ENCODE measurements at regions not wholly inside any gene's neighbourhood (a gene's known extent, or its start where the extent isn't known, plus 50 kb on each side); places are given as distances from the start of the nearest gene placed in this dataset.
"Not testable (repeated sequence)": the region's sequence is repeated elsewhere in the genome, so short reads cannot be mapped to it uniquely, and the experiment has no call there.

DNA sequence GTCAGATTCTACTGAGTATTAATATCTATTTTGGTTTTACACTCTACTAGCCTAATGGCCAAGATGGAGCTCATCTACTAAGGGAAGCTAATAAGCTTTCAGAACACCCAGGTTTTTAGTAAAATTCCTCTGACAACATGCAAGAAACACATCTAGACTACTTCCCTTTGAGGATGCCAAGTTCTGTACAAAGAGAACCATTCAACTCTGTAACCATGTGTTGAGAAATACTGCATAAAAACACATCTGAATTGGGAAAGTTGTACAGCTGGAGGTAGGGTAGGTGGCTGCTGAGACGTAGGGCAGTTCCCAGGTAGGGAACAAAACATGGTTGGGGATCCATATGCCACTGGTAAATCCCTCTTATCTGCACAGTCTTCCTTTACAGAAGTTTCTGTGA, 66.2 kb downstream of the SC5D start:
- Mint-ChIP-seq H3K4me3 (no peak overlapping the region), H3K36me3 (no peaks in the 10 kb centered on the region), H3K27ac (no peak overlapping the region), H3K27me3 (peaks cover 4% of the 10 kb centered on the region in 2 donors), H3K9me3 (no peaks in the 10 kb centered on the region), H3K4me1 (no peaks in the 10 kb centered on the region)
- H3K4me3 ChIP-seq (ENCODE audit: low read length), result no peak overlapping the region
- H3K4me1 ChIP-seq (ENCODE audit: insufficient read depth, low read length), result no peaks in the 10 kb centered on the region
- ChIA-PET POLR2A (no interaction called here), CTCF (interaction anchor here (0.8 to 1.4 kb wide), 3 partner anchors 9 to 28 kb away, joined by 3 to 5 read pairs (median 3); no protein-coding TSS in a partner anchor)
- H3K27ac ChIP-seq (ENCODE audit: low read depth, low read length), result no peak overlapping the region
- no peaks in the 10 kb centered on the region for H3K27me3 ChIP-seq (ENCODE audit: insufficient read depth, low read length, poor library complexity, severe bottlenecking)
- no peaks in the 10 kb centered on the region for H3K36me3 ChIP-seq (ENCODE audit: insufficient read depth, low read length)
- no peaks in the 10 kb centered on the region for H3K9me3 ChIP-seq (ENCODE audit: low read length)
- DNase-seq, result no peak

DNA sequence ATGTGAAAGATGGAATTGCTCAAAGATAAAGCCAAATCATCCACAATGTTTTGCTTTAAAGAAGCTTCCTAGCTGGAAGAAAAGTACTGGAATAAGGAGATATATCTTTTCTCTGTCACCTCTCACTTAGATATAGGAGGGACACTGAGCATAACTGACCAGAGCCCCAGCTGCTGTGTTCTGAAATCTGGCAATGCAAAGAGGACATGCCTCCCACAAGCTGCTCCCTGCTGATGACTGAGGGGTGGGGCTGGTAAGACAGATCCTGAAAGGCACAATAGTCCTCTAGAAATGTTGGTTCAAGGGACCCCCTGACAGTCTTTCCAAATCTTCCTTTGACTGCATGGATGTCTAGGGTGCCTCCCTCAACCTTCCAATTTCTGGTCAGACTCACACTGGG, 67.0 kb downstream of the SC5D start:
- H3K27me3 Mint-ChIP-seq, result peaks cover 3 to 4% of the 10 kb centered on the region in 2 donors
- DNase-seq, result no peak
- ChIA-PET CTCF (interaction anchor here (1.4 kb wide), 1 partner anchor 27 kb away, joined by 3 read pairs; no protein-coding TSS in a partner anchor), POLR2A (no interaction called here)
- Histone ChIP-seq H3K27ac (ENCODE audit: low read depth, low read length) (no peak overlapping the region), H3K36me3 (ENCODE audit: insufficient read depth, low read length) (no peaks in the 10 kb centered on the region), H3K27me3 (ENCODE audit: insufficient read depth, low read length, poor library complexity, severe bottlenecking) (no peaks in the 10 kb centered on the region), H3K9me3 (ENCODE audit: low read length) (no peaks in the 10 kb centered on the region), H3K4me1 (ENCODE audit: insufficient read depth, low read length) (no peaks in the 10 kb centered on the region), H3K4me3 (ENCODE audit: low read length) (no peak overlapping the region)
- H3K4me1 Mint-ChIP-seq, result no peaks in the 10 kb centered on the region
- H3K36me3 Mint-ChIP-seq, result no peaks in the 10 kb centered on the region
- no peak overlapping the region for H3K27ac Mint-ChIP-seq
- H3K9me3 Mint-ChIP-seq, result no peaks in the 10 kb centered on the region
- no peak overlapping the region for H3K4me3 Mint-ChIP-seq

DNA sequence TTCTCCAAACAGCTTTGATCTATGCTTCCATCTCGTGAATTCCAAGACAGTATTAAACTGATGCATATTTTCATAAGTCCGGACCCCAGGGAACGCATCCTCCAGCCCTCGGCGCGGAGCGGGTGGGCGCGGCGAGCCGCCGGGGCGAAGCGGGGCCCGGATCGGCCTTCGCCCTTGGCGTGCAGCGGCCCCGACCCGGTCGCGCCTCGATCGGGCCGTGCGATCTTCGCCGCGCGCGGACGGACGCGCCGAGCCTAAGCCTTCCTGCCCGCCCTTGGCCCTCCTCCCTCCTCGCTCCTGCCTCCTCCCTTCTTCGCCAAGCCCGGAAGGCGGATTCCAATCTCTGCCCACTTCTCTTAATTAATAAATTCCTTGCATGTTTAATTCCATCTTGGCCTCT, 70.4 kb downstream of the SC5D start:
- H3K4me3 Mint-ChIP-seq; H3K9me3 ChIP-seq (ENCODE audit: low read length); H3K36me3 Mint-ChIP-seq; H3K36me3 ChIP-seq (ENCODE audit: insufficient read depth, low read length); DNase-seq; H3K27me3 Mint-ChIP-seq; POLR2A ChIA-PET; H3K4me3 ChIP-seq (ENCODE audit: low read length); H3K27ac ChIP-seq (ENCODE audit: low read depth, low read length); H3K9me3 Mint-ChIP-seq; H3K27ac Mint-ChIP-seq; H3K27me3 ChIP-seq (ENCODE audit: insufficient read depth, low read length, poor library complexity, severe bottlenecking); CTCF ChIA-PET: not testable (repeated sequence)
- peaks cover 10 to 13% (median 12%) of the 10 kb centered on the region in 3 donors for H3K4me1 Mint-ChIP-seq
- H3K4me1 ChIP-seq (ENCODE audit: insufficient read depth, low read length), result peaks cover 13% of the 10 kb centered on the region

DNA sequence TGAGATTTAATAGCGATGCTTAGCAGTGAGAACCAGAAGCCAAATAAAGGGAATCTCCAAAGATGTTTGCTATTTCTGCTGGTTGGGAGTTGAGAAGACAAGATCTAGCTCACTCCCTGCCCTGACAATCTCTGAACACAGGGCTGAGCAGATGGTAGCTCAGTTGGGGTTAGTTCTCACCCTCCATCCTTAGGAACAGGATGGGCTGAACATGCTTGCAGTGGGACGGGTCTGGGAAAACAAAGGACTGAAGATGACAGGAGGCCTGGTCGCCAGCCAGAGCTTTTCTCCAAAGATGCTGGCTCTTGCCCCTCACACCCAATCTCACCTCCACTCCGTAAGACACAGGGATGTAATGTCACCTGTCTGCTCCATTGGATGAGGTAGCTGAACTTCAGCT, 72.7 kb downstream of the SC5D start:
- CTCF ChIA-PET, result no interaction called here
- Histone ChIP-seq H3K27me3 (ENCODE audit: insufficient read depth, low read length, poor library complexity, severe bottlenecking) (no peaks in the 10 kb centered on the region), H3K4me3 (ENCODE audit: low read length) (no peak overlapping the region), H3K4me1 (ENCODE audit: insufficient read depth, low read length) (peaks cover 22% of the 10 kb centered on the region), H3K9me3 (ENCODE audit: low read length) (no peaks in the 10 kb centered on the region), H3K27ac (ENCODE audit: low read depth, low read length) (no peak overlapping the region), H3K36me3 (ENCODE audit: insufficient read depth, low read length) (no peaks in the 10 kb centered on the region)
- no peak for DNase-seq
- Mint-ChIP-seq H3K4me1 (peaks cover 18 to 26% (median 23%) of the 10 kb centered on the region in 3 donors), H3K9me3 (no peaks in the 10 kb centered on the region), H3K36me3 (peaks cover 0 to 2% (median 0%) of the 10 kb centered on the region in 3 donors), H3K4me3 (no peak overlapping the region), H3K27me3 (no peaks in the 10 kb centered on the region), H3K27ac (no peak overlapping the region)
- POLR2A ChIA-PET, result no interaction called here

DNA sequence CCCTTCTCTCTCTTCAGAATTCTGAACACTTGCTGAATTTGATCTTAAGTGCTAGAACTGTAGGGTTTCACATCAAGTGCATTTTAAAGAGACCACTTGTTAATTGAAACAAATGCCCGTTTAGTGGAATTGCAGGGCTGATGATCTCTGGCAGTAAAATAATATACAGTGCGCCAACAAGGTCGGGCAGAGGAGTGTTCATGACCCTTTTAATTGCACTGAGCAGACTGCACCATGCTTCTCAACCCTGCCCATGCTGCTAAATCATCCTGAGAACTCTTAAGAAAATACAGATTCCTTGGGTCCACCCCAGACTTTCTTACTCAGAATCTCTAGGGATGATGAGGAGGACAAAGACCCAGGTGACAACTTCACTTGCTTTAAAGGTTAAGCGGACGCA, 73.5 kb downstream of the SC5D start:
- Mint-ChIP-seq H3K27ac (peak overlapping the region in 1 of 8 donors; percentile 40), H3K4me3 (peak overlapping the region in 1 of 7 donors; percentile 9), H3K36me3 (peaks cover 0 to 3% (median 2%) of the 10 kb centered on the region in 3 donors), H3K27me3 (no peaks in the 10 kb centered on the region), H3K9me3 (no peaks in the 10 kb centered on the region), H3K4me1 (peaks cover 18 to 26% (median 23%) of the 10 kb centered on the region in 3 donors)
- no peaks in the 10 kb centered on the region for H3K9me3 ChIP-seq (ENCODE audit: low read length)
- peaks cover 22% of the 10 kb centered on the region for H3K4me1 ChIP-seq (ENCODE audit: insufficient read depth, low read length)
- ChIA-PET POLR2A (no interaction called here), CTCF (no interaction called here)
- H3K27me3 ChIP-seq (ENCODE audit: insufficient read depth, low read length, poor library complexity, severe bottlenecking), result no peaks in the 10 kb centered on the region
- no peak overlapping the region for H3K27ac ChIP-seq (ENCODE audit: low read depth, low read length)
- no peak overlapping the region for H3K4me3 ChIP-seq (ENCODE audit: low read length)
- H3K36me3 ChIP-seq (ENCODE audit: insufficient read depth, low read length), result no peaks in the 10 kb centered on the region
- DNase-seq, result no peak

DNA sequence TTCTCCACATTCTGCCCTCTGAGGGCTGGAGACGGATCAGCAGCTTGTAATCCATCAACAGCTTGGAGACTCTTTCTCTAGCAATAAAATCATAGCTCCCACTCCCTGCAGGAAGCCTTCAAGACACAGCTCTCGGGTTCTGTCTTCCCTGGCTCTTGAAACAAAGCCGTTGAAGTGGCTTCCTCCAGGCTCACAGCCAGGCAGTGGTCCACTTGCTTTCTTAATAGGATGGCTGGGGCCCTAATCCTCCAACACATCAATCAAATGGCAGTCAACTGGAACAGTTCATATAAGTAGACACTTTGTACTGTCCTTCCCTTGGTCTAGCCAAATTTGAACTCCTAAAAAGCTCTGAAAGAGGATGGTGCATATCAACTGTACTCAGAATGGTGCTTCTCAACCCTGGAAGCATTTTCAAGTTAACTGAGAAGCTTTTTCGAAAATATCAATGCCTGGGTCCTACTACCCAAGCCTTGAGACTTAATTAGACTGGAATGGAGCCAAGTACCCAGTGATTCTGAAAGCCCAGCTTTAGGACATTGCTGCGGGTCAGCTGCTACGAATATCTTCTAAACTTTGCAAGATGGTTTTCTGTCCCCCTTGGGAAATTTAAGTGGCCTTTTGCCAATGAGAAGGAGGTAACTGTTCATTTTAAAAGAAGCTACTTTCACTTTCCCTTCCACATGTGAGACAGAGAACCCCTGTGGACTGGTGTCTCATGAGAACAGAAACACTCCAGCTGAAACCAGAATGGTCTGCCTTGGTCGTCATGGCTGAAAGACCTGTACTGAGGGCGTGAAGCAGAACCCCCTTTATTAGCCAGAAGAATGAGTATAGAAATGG, 74.7 kb downstream of the SC5D start:
- H3K9me3 ChIP-seq (ENCODE audit: low read length), result no peaks in the 10 kb centered on the region
- Mint-ChIP-seq H3K4me1 (peaks cover 20 to 35% (median 23%) of the 10 kb centered on the region in 3 donors), H3K36me3 (peaks cover 0 to 6% (median 3%) of the 10 kb centered on the region in 3 donors), H3K27me3 (no peaks in the 10 kb centered on the region), H3K9me3 (no peaks in the 10 kb centered on the region), H3K4me3 (peak overlapping the region; percentile 0 to 83 (median 77)), H3K27ac (peak overlapping the region in 7 of 8 donors; percentile 72 to 95 (median 91))
- H3K4me1 ChIP-seq (ENCODE audit: insufficient read depth, low read length), result peaks cover 22% of the 10 kb centered on the region
- H3K36me3 ChIP-seq (ENCODE audit: insufficient read depth, low read length), result no peaks in the 10 kb centered on the region
- POLR2A ChIA-PET, result interaction anchor here (2.9 kb wide), 1 partner anchor 83 kb away, joined by 9 read pairs; no protein-coding TSS in a partner anchor
- CTCF ChIA-PET, result interaction anchor here (1.1 to 2.7 kb wide), 4 partner anchors 8 to 84 kb away, joined by 3 to 7 read pairs (median 4); no protein-coding TSS in a partner anchor
- DNase-seq, result peak in 3 of 5 donors; percentile 4 to 45 (median 36)
- peak overlapping the region; percentile 21 for H3K4me3 ChIP-seq (ENCODE audit: low read length)
- H3K27ac ChIP-seq (ENCODE audit: low read depth, low read length), result no peak overlapping the region
- no peaks in the 10 kb centered on the region for H3K27me3 ChIP-seq (ENCODE audit: insufficient read depth, low read length, poor library complexity, severe bottlenecking)

DNA sequence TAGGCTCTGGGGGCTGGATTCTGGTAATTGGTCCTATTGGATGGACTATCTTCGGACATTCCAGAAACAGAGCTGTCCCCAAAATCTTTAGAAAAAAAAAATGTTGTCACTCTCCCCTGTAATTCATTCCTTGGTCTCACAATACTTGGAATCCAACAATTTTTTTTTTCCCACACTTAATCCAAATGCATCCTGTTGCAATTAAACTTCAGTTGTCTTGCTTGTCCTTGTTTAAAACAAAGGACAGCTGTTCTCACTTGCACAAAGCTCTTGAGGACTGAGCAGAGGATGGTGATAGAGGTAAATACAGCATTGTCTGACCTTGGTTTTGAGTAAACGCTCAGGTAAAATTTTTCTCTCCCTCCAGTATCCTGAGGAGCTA, 75.3 kb downstream of the SC5D start:
- CTCF ChIA-PET, result interaction anchor here (1.1 to 2.7 kb wide), 5 partner anchors 9 to 84 kb away, joined by 3 to 7 read pairs (median 4); no protein-coding TSS in a partner anchor
- H3K27ac Mint-ChIP-seq, result peak overlapping the region in 7 of 8 donors; percentile 55 to 95 (median 91)

More for the DNA sequence above, 75.3 kb downstream of the SC5D start:
- Histone ChIP-seq H3K4me3 (ENCODE audit: low read length) (no peak overlapping the region), H3K27me3 (ENCODE audit: insufficient read depth, low read length, poor library complexity, severe bottlenecking) (no peaks in the 10 kb centered on the region), H3K4me1 (ENCODE audit: insufficient read depth, low read length) (peaks cover 27% of the 10 kb centered on the region), H3K36me3 (ENCODE audit: insufficient read depth, low read length) (no peaks in the 10 kb centered on the region), H3K9me3 (ENCODE audit: low read length) (no peaks in the 10 kb centered on the region), H3K27ac (ENCODE audit: low read depth, low read length) (no peak overlapping the region)
- no peaks in the 10 kb centered on the region for H3K27me3 Mint-ChIP-seq
- H3K4me1 Mint-ChIP-seq, result peaks cover 23 to 40% (median 27%) of the 10 kb centered on the region in 3 donors
- peak overlapping the region in 6 of 7 donors; percentile 29 to 83 (median 77) for H3K4me3 Mint-ChIP-seq
- peaks cover 0 to 6% (median 3%) of the 10 kb centered on the region in 3 donors for H3K36me3 Mint-ChIP-seq
- POLR2A ChIA-PET, result interaction anchor here (0.6 to 2.9 kb wide), 2 partner anchors 83 to 85 kb away, joined by 3 to 9 read pairs; partner anchors contain the start of genes SORL1 and SORL1-AS1
- no peak for DNase-seq
- H3K9me3 Mint-ChIP-seq, result no peaks in the 10 kb centered on the region
